Ascending aorta (tissue), 2 donors: ENCODE measurements at regions not wholly inside any gene's neighbourhood (a gene's known extent, or its start where the extent isn't known, plus 50 kb on each side); places are given as distances from the start of the nearest gene placed in this dataset.

Source experiments
- DNase-seq, 2 donors: peaks; one replicate each; pipeline ENCODE4 v3.0.0-alpha.2; 2019; ENCODE audit warnings: low spot score in 2 of 2
- H3K27ac ChIP-seq, 2 donors: fragments of 200-600 bp; sonication (generic); one replicate each; pipeline ENCODE4 v1.5.1; 2016 to 2017; ENCODE audit warnings: mild to moderate bottlenecking in 1 of 2
- H3K27me3 ChIP-seq: fragments of 200-600 bp; sonication (generic); one replicate; pipeline ENCODE4 v1.5.1; 2017
- H3K36me3 ChIP-seq, 2 donors: fragments of 200-600 bp; sonication (generic); one replicate each; pipeline ENCODE4 v1.5.1; 2016
- H3K4me1 ChIP-seq, 2 donors: fragments of 200-600 bp; sonication (generic); one replicate each; pipeline ENCODE4 v1.5.1; 2016 to 2017; ENCODE audit warnings: mild to moderate bottlenecking in 1 of 2
- H3K4me3 ChIP-seq, 2 donors: fragments of 200-600 bp; sonication (generic); one replicate each; pipeline ENCODE4 v1.5.1; 2016 to 2017; ENCODE audit warnings: mild to moderate bottlenecking in 1 of 2
- H3K9me3 ChIP-seq, 2 donors: fragments of 200-600 bp; sonication (generic); one replicate each; pipeline ENCODE4 v1.5.1; 2016
- intact Hi-C: fragments of 100-400 bp; cut with DNase I; formaldehyde crosslinking; loops from one replicate; pipeline ENCODE4 v1.15.1; 2023
- TF ChIP-seq, protein P1 (sequence below), 3 experiments: fragments of 200-600 bp in 2 of 3; fragments of 450-650 bp in 1 of 3; sonication (generic) in 2 of 3; IDR thresholded peaks; one replicate each; pipeline ENCODE4 v1.5.1; 2016 to 2019; ENCODE audit warnings: antibody characterized with exemption in 3 of 3, mild to moderate bottlenecking in 1 of 3, moderate library complexity in 1 of 3

DNA sequence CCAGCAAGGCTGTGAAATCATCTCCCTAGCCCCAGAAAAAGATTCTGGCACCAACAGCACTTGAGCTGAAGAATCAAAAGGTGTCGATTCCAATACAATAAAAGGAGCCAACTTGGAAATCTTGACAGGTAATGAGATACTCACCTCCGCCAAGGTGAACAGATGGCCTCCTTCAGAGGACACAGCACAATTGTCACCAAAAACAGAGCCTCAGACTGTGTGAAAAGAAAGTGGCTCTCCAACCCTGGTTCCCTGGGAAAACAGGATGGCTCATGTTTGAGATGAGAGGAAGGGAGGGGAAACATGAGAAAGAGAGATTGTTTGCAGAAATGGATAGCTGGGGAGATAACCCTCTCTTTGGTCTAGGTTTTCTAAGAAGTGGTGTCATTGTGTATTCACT is 168.9 kb downstream of the HS3ST1 start:
- TF ChIP-seq, protein P1, sequence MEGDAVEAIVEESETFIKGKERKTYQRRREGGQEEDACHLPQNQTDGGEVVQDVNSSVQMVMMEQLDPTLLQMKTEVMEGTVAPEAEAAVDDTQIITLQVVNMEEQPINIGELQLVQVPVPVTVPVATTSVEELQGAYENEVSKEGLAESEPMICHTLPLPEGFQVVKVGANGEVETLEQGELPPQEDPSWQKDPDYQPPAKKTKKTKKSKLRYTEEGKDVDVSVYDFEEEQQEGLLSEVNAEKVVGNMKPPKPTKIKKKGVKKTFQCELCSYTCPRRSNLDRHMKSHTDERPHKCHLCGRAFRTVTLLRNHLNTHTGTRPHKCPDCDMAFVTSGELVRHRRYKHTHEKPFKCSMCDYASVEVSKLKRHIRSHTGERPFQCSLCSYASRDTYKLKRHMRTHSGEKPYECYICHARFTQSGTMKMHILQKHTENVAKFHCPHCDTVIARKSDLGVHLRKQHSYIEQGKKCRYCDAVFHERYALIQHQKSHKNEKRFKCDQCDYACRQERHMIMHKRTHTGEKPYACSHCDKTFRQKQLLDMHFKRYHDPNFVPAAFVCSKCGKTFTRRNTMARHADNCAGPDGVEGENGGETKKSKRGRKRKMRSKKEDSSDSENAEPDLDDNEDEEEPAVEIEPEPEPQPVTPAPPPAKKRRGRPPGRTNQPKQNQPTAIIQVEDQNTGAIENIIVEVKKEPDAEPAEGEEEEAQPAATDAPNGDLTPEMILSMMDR (IDR thresholded peaks at IDR 0.05): no peak
- Histone ChIP-seq H3K4me3 (no peak overlapping the region), H3K27me3 (no peaks in the 10 kb centered on the region), H3K4me1 (no peaks in the 10 kb centered on the region), H3K36me3 (no peaks in the 10 kb centered on the region), H3K9me3 (no peaks in the 10 kb centered on the region), H3K27ac (no peak overlapping the region)
- DNase-seq: no peak
- intact Hi-C loops: no loop called here

GRCh38 chr4:11252149-11252548 is 176.5 kb downstream of the HS3ST1 start:
- no peaks in the 10 kb centered on the region for H3K27me3 ChIP-seq
- no peaks in the 10 kb centered on the region for H3K9me3 ChIP-seq
- intact Hi-C loops: no loop called here
- no peak overlapping the region for H3K27ac ChIP-seq
- no peaks in the 10 kb centered on the region for H3K36me3 ChIP-seq
- H3K4me1 ChIP-seq: no peaks in the 10 kb centered on the region
- no peak for DNase-seq
- TF ChIP-seq, protein P1 (IDR thresholded peaks at IDR 0.05): no peak
- H3K4me3 ChIP-seq: no peak overlapping the region

DNA sequence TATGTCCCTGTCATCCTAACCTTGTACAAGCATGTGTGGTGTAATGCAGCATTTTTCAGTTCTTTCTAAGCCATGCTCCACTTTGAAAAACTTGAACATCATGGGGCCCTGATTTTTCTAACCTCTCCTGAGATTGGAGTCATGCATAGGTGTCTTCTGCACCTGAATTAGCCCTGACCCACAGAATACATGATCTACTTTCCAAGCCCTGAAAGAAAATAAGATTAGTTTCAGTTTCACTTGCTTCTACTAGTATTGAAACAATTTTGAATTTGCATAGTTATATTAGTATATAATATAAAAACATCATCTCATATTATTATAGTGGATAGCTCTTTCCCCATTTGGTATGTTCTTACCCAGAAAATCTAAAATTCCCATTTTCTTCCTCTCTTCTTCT is 178.2 kb downstream of the HS3ST1 start:
- no peaks in the 10 kb centered on the region for H3K4me1 ChIP-seq
- intact Hi-C loops: no loop called here
- H3K27me3 ChIP-seq: no peaks in the 10 kb centered on the region
- no peak overlapping the region for H3K27ac ChIP-seq
- H3K4me3 ChIP-seq: no peak overlapping the region
- H3K9me3 ChIP-seq: peaks cover 0 to 3% of the 10 kb centered on the region in 2 donors
- H3K36me3 ChIP-seq: no peaks in the 10 kb centered on the region
- TF ChIP-seq, protein P1 (IDR thresholded peaks at IDR 0.05): no peak
- DNase-seq: no peak

DNA sequence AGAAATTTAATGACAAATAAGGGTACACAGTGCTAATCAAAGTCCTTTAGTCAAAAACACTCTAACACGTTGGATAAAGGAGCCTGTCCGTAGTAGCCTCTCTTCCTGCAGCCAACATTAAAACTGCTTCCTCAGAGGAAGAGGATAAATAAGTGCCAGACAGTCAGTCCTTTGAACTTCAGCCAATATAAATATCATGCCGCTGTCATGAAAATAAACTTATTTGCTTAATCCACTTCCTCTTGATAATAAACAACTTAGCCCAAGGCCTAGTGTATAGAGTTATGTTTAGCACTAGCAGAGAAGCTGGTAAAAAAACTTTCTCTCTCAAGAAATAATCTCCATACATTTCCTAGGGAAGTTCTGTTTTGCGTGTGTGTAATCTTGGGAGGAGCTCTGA is 196.7 kb downstream of the HS3ST1 start:
- H3K36me3 ChIP-seq: no peaks in the 10 kb centered on the region
- no peaks in the 10 kb centered on the region for H3K4me1 ChIP-seq
- intact Hi-C loops: no loop called here
- no peaks in the 10 kb centered on the region for H3K27me3 ChIP-seq
- TF ChIP-seq, protein P1 (IDR thresholded peaks at IDR 0.05): no peak
- no peak overlapping the region for H3K4me3 ChIP-seq
- H3K9me3 ChIP-seq: no peaks in the 10 kb centered on the region
- no peak for DNase-seq
- H3K27ac ChIP-seq: no peak overlapping the region

DNA sequence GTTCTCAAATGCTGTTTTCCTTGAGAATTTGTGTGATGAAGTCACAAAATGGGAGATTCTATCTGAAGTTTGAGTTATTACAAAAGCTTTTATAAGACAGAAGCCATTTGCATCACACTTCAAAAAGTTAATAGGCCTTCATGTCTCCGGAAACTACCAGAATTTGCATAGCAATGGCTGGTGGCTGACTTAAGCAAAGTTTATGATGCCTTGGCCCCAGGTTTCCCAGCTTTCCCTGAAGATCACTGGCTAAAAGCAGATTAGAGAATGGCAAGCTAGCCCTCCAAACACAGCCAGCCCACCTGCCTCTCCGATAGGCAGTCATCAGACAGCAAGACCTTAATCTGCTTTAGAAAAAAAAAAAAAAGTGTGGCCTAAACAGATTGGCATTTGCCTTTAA is 197.8 kb downstream of the HS3ST1 start:
- no peak overlapping the region for H3K27ac ChIP-seq
- intact Hi-C loops: no loop called here
- TF ChIP-seq, protein P1 (IDR thresholded peaks at IDR 0.05): no peak
- H3K27me3 ChIP-seq: no peaks in the 10 kb centered on the region
- no peaks in the 10 kb centered on the region for H3K36me3 ChIP-seq
- H3K9me3 ChIP-seq: no peaks in the 10 kb centered on the region
- H3K4me3 ChIP-seq: no peak overlapping the region
- H3K4me1 ChIP-seq: no peaks in the 10 kb centered on the region
- DNase-seq: no peak

- no peaks in the 10 kb centered on the region for H3K36me3 ChIP-seq
- no peak overlapping the region for H3K27ac ChIP-seq
- no peaks in the 10 kb centered on the region for H3K9me3 ChIP-seq
- H3K4me1 ChIP-seq: no peaks in the 10 kb centered on the region
- intact Hi-C loops: no loop called here
- DNase-seq: no peak
- no peak overlapping the region for H3K4me3 ChIP-seq
- H3K27me3 ChIP-seq: no peaks in the 10 kb centered on the region
- TF ChIP-seq, protein P1 (IDR thresholded peaks at IDR 0.05): no peak
Measured at GRCh38 chr4:11228530-11228929, 200.2 kb downstream of the HS3ST1 start.
